ENCODE measurements at regions not wholly inside any gene's neighbourhood (a gene's known extent, or its start where the extent isn't known, plus 50 kb on each side); places are given as distances from the start of the nearest gene placed in this dataset.
"Not testable (repeated sequence)": the region's sequence is repeated elsewhere in the genome, so short reads cannot be mapped to it uniquely, and the experiment has no call there.

- no peaks in the 10 kb centered on the region for H3K36me3 ChIP-seq (replicated peaks in 1 of 2; ENCODE audit: control extremely low read depth in 1 of 2, control insufficient read depth in 1 of 2, extremely low read depth in 1 of 2, insufficient read depth in 2 of 2, low read length in 1 of 2)
- H2AFZ ChIP-seq (ENCODE audit: insufficient read depth, low read depth, low read length, poor library complexity, severe bottlenecking) = no peak overlapping the region
- no peaks in the 10 kb centered on the region for H3K4me1 Mint-ChIP-seq
- no peak overlapping the region for H3K4me3 ChIP-seq (ENCODE audit: control extremely low read depth in 1 of 5, extremely low read depth in 1 of 5, insufficient read depth in 1 of 5, low read depth in 2 of 5, low read length in 4 of 5)
- no peak for ATAC-seq (ENCODE audit: low read depth)
- H3K79me2 ChIP-seq (ENCODE audit: control insufficient read depth, insufficient read depth, low read length) = no peaks in the 10 kb centered on the region
- no peaks in the 10 kb centered on the region for H3K27me3 ChIP-seq (replicated peaks in 1 of 4; ENCODE audit: control extremely low read depth in 1 of 4, control insufficient read depth in 3 of 4, insufficient read depth in 4 of 4, low read length in 3 of 4)
- no peaks in the 10 kb centered on the region for H4K20me1 ChIP-seq (ENCODE audit: control insufficient read depth, insufficient read depth, low read length, poor library complexity, severe bottlenecking)
- no peak overlapping the region for H3K27ac ChIP-seq (ENCODE audit: low read length in 2 of 2)
- no peak overlapping the region for H3K27ac Mint-ChIP-seq
- CTCF ChIA-PET = no interaction called here
- H3K4me3 Mint-ChIP-seq = no peak overlapping the region
- H3K9me3 ChIP-seq (ENCODE audit: control extremely low read depth in 1 of 3, control insufficient read depth in 2 of 3, insufficient read depth in 1 of 3, low read length in 2 of 3) = peaks cover 0 to 4% (median 0%) of the 10 kb centered on the region in 3 donors
- no peak overlapping the region for H3K4me2 ChIP-seq (replicated peaks; ENCODE audit: low read depth, low read length, poor library complexity, severe bottlenecking)
- intact Hi-C loops (cut with micrococcal nuclease) = no loop called here
- DNase-seq = no peak
- TF ChIP-seq CTCF (IDR thresholded peaks at IDR 0.05) (no peak), EZH2 (IDR thresholded peaks at IDR 0.05; ENCODE audit: borderline replicate concordance, insufficient read depth, low read depth, low read length, poor library complexity, severe bottlenecking) (no peak)
- H3K27me3 Mint-ChIP-seq = no peaks in the 10 kb centered on the region
- H3K9ac ChIP-seq (ENCODE audit: low read length) = no peak overlapping the region
- POLR2A ChIA-PET = no interaction called here
- H3K4me1 ChIP-seq (ENCODE audit: control insufficient read depth in 2 of 2, insufficient read depth in 2 of 2, low read length in 2 of 2) = no peaks in the 10 kb centered on the region
- peaks cover 3% of the 10 kb centered on the region for H3K9me3 Mint-ChIP-seq (ENCODE audit: insufficient read depth)
Observed at GRCh38 chr6:122931916-122932315, 64.1 kb upstream of the CLVS2 start.

GRCh38 chr6:122944936-122945335 lies 51.1 kb upstream of the CLVS2 start:
- WGBS (ENCODE audit: insufficient coverage) = 91% methylated on average over 6 of the region's 6 CpGs
- intact Hi-C loops (cut with micrococcal nuclease); H3K9me3 Mint-ChIP-seq (ENCODE audit: insufficient read depth); POLR2A ChIA-PET; H4K20me1 ChIP-seq (ENCODE audit: control insufficient read depth, insufficient read depth, low read length, poor library complexity, severe bottlenecking); H3K4me1 Mint-ChIP-seq; DNase-seq; CTCF ChIA-PET; H3K4me3 ChIP-seq (ENCODE audit: control extremely low read depth in 1 of 5, extremely low read depth in 1 of 5, insufficient read depth in 1 of 5, low read depth in 2 of 5, low read length in 4 of 5); H3K4me2 ChIP-seq (replicated peaks; ENCODE audit: low read depth, low read length, poor library complexity, severe bottlenecking); H3K27ac ChIP-seq (ENCODE audit: low read length in 2 of 2); H2AFZ ChIP-seq (ENCODE audit: insufficient read depth, low read depth, low read length, poor library complexity, severe bottlenecking); H3K9me3 ChIP-seq (ENCODE audit: control extremely low read depth in 1 of 3, control insufficient read depth in 2 of 3, insufficient read depth in 1 of 3, low read length in 2 of 3); H3K27me3 ChIP-seq (replicated peaks in 1 of 4; ENCODE audit: control extremely low read depth in 1 of 4, control insufficient read depth in 3 of 4, insufficient read depth in 4 of 4, low read length in 3 of 4); H3K36me3 ChIP-seq (replicated peaks in 1 of 2; ENCODE audit: control extremely low read depth in 1 of 2, control insufficient read depth in 1 of 2, extremely low read depth in 1 of 2, insufficient read depth in 2 of 2, low read length in 1 of 2); H3K79me2 ChIP-seq (ENCODE audit: control insufficient read depth, insufficient read depth, low read length); H3K27me3 Mint-ChIP-seq; H3K4me1 ChIP-seq (ENCODE audit: control insufficient read depth in 2 of 2, insufficient read depth in 2 of 2, low read length in 2 of 2); ATAC-seq (ENCODE audit: low read depth); H3K4me3 Mint-ChIP-seq; H3K27ac Mint-ChIP-seq; H3K9ac ChIP-seq (ENCODE audit: low read length): not testable (repeated sequence)
